Lung (tissue), 11 donors: ENCODE measurements at regions not wholly inside any gene's neighbourhood (a gene's known extent, or its start where the extent isn't known, plus 50 kb on each side); places are given as distances from the start of the nearest gene placed in this dataset.

Experiments
- ATAC-seq: fragments of 200-7000 bp; cut with Tn5 transposase; one replicate; pipeline ENCODE4 v1.9.1; 2020; ENCODE audit warnings: moderate number of reproducible peaks; ENCODE audit not compliant: insufficient read depth, low FRiP score
- DNase-seq, 3 donors: peaks; one replicate each; pipeline ENCODE4 v3.0.0-alpha.2; 2013 to 2017
- H3K27ac ChIP-seq, 2 donors: one replicate each; pipeline ENCODE4 v1.5.1; 2013; ENCODE audit warnings: mild to moderate bottlenecking in 2 of 2, moderate library complexity in 2 of 2, control low read depth in 1 of 2, inconsistent platforms in 1 of 2, low read depth in 1 of 2, low read length in 1 of 2
- H3K27me3 ChIP-seq, 3 donors: one replicate each; pipeline ENCODE4 v1.5.1; 2013; ENCODE audit warnings: low read length in 2 of 3; ENCODE audit not compliant: control insufficient read depth in 3 of 3, insufficient read depth in 3 of 3
- H3K36me3 ChIP-seq, 4 donors: one replicate each; pipeline ENCODE4 v1.5.1; 2013; ENCODE audit warnings: low read length in 4 of 4, mild to moderate bottlenecking in 1 of 4, moderate library complexity in 1 of 4; ENCODE audit not compliant: control insufficient read depth in 4 of 4, insufficient read depth in 4 of 4
- H3K4me1 ChIP-seq, 5 donors: one replicate each; pipeline ENCODE4 v1.5.1; 2013; ENCODE audit warnings: low read length in 5 of 5, mild to moderate bottlenecking in 2 of 5, moderate library complexity in 1 of 5; ENCODE audit not compliant: control insufficient read depth in 5 of 5, insufficient read depth in 5 of 5
- H3K4me3 ChIP-seq: one replicate; pipeline ENCODE4 v1.5.1; 2013; ENCODE audit warnings: mild to moderate bottlenecking, control low read depth, moderate library complexity
- H3K9ac ChIP-seq, 2 donors: one replicate each; pipeline ENCODE4 v1.5.1; 2013; ENCODE audit warnings: low read length in 2 of 2, control low read depth in 1 of 2; ENCODE audit not compliant: insufficient read depth in 1 of 2
- H3K9me3 ChIP-seq, 4 donors: one replicate each; pipeline ENCODE4 v1.5.1; 2013; ENCODE audit warnings: low read length in 3 of 4, mild to moderate bottlenecking in 1 of 4, moderate library complexity in 1 of 4; ENCODE audit not compliant: control insufficient read depth in 4 of 4, insufficient read depth in 3 of 4
- CTCF ChIP-seq: IDR thresholded peaks from 2 replicates; pipeline ENCODE4 v1.5.1; 2012; ENCODE audit warnings: mild to moderate bottlenecking; ENCODE audit errors: control extremely low read depth, extremely low read depth
- WGBS, 2 donors: extraction: QIAGEN DNeasy Blood & Tissue Kit; methylation state at CpG; one replicate each; pipeline ENCODE4 v1.1.7; 2013; 5-methylcytosine and 5-hydroxymethylcytosine counted together
- donor health status: control.
- donor health status: control.
- donor health status: Bipolar disorder and iron deficiency.
- donor health status: healthy.
- donor health status: DM: yes; HTN: yes; CAD: no.

GRCh38 chr13:63696055-63696454 is 2280.4 kb upstream of the PCDH20 start:
- Histone ChIP-seq H3K9ac (no peak overlapping the region), H3K9me3 (peaks cover 0 to 11% (median 3%) of the 10 kb centered on the region in 4 donors), H3K4me1 (no peaks in the 10 kb centered on the region), H3K27me3 (no peaks in the 10 kb centered on the region), H3K4me3 (no peak overlapping the region), H3K36me3 (no peaks in the 10 kb centered on the region), H3K27ac (no peak overlapping the region)
- no peak for TF ChIP-seq CTCF
- DNase-seq (peak in 1 of 3 donors; percentile 21), ATAC-seq (no peak)

GRCh38 chr13:63693696-63694095 is 2278.0 kb upstream of the PCDH20 start:
- WGBS, 2 donors, result 88 to 92% methylated on average over 15 of the region's 15 CpGs
- no peak for ATAC-seq
- no peak overlapping the region for H3K4me3 ChIP-seq
- no peak for TF ChIP-seq CTCF
- H3K36me3 ChIP-seq, result no peaks in the 10 kb centered on the region
- peaks cover 0 to 8% (median 3%) of the 10 kb centered on the region in 4 donors for H3K9me3 ChIP-seq
- no peaks in the 10 kb centered on the region for H3K4me1 ChIP-seq
- DNase-seq, result no peak
- H3K9ac ChIP-seq, result no peak overlapping the region
- no peaks in the 10 kb centered on the region for H3K27me3 ChIP-seq
- no peak overlapping the region for H3K27ac ChIP-seq

- no peak overlapping the region for H3K4me3 ChIP-seq
- no peak for ATAC-seq
- TF ChIP-seq CTCF, result no peak
These were observed 2275.8 kb upstream of the PCDH20 start for GRCh38 chr13:63691474-63691873.

GRCh38 chr13:63690672-63691071 is 2275.0 kb upstream of the PCDH20 start:
- Histone ChIP-seq H3K9ac (no peak overlapping the region), H3K36me3 (no peaks in the 10 kb centered on the region), H3K4me1 (no peaks in the 10 kb centered on the region), H3K4me3 (no peak overlapping the region), H3K27me3 (no peaks in the 10 kb centered on the region), H3K9me3 (peaks cover 0 to 8% (median 3%) of the 10 kb centered on the region in 4 donors), H3K27ac (no peak overlapping the region)
- no peak for TF ChIP-seq CTCF
- 62 to 75% methylated on average over 5 of the region's 5 CpGs for WGBS, 2 donors
- DNase-seq (no peak), ATAC-seq (no peak)

More at GRCh38 chr13:63691474-63691873, 2275.8 kb upstream of the PCDH20 start:
- Histone ChIP-seq H3K9ac (no peak overlapping the region), H3K9me3 (peaks cover 0 to 8% (median 3%) of the 10 kb centered on the region in 4 donors), H3K36me3 (no peaks in the 10 kb centered on the region), H3K4me1 (no peaks in the 10 kb centered on the region), H3K27ac (no peak overlapping the region), H3K27me3 (no peaks in the 10 kb centered on the region)
- DNase-seq, result no peak
- 88 to 90% methylated on average over 3 of the region's 3 CpGs for WGBS, 2 donors
